IMR-90 (cell line): ENCODE measurements at regions not wholly inside any gene's neighbourhood (a gene's known extent, or its start where the extent isn't known, plus 50 kb on each side); places are given as distances from the start of the nearest gene placed in this dataset.

Experiments used
- BHLHE40 ChIP-seq: fragments of 150-350 bp; IDR thresholded peaks from 2 replicates; pipeline ENCODE4 v1.6.1; 2016; ENCODE audit warnings: mild to moderate bottlenecking, low read depth, low read length
- CEBPB ChIP-seq: IDR thresholded peaks from 2 replicates; pipeline ENCODE4 v1.6.1; 2012; ENCODE audit warnings: low read depth, low read length, improper control_type of control experiment
- CTCF ChIP-seq: conservative IDR thresholded peaks from 2 replicates; pipeline ENCODE4 v1.5.1; 2012; ENCODE audit warnings: mild to moderate bottlenecking, low read depth, low read length, improper control_type of control experiment
- MAZ ChIP-seq: IDR thresholded peaks from 2 replicates; pipeline ENCODE4 v1.6.1; 2012; ENCODE audit warnings: low read depth, mild to moderate bottlenecking, low read length, improper control_type of control experiment, moderate library complexity, borderline replicate concordance
- MXI1 ChIP-seq: IDR thresholded peaks from 2 replicates; pipeline ENCODE4 v1.6.1; 2012; ENCODE audit warnings: low read depth, mild to moderate bottlenecking, low read length, moderate library complexity, borderline replicate concordance
- NFE2L2 ChIP-seq: fragments of 150-350 bp; IDR thresholded peaks from 2 replicates; pipeline ENCODE4 v1.6.1; 2016; ENCODE audit warnings: low read depth, mild to moderate bottlenecking, low read length
- POLR2A ChIP-seq: IDR thresholded peaks from 2 replicates; pipeline ENCODE4 v1.6.1; 2012; ENCODE audit warnings: mild to moderate bottlenecking, low read depth, low read length
- RAD21 ChIP-seq: IDR thresholded peaks from 2 replicates; pipeline ENCODE4 v1.6.1; 2012; ENCODE audit warnings: low read length, improper control_type of control experiment
- SMC3 ChIP-seq: fragments of 150-350 bp; IDR thresholded peaks from 2 replicates; pipeline ENCODE4 v1.6.1; 2016; ENCODE audit warnings: low read depth, mild to moderate bottlenecking, antibody characterized with exemption, low read length, moderate library complexity
- USF2 ChIP-seq: fragments of 150-350 bp; IDR thresholded peaks from 2 replicates; pipeline ENCODE4 v1.6.1; 2017; ENCODE audit warnings: mild to moderate bottlenecking, antibody characterized with exemption, low read length, low read depth

GRCh38 chr7:20064181-20064970, 152.8 kb downstream of the MACC1 start:
- TF ChIP-seq POLR2A (no peak), CTCF (no peak), NFE2L2 (no peak), USF2 (no peak), CEBPB (no peak), MXI1 (no peak), RAD21 (no peak), BHLHE40 (no peak), MAZ (no peak), SMC3 (no peak)
